CD4-positive, alpha-beta T cell treated with Interferon alpha-2 for 1 hour (primary cell): ENCODE measurements at regions not wholly inside any gene's neighbourhood (a gene's known extent, or its start where the extent isn't known, plus 50 kb on each side); places are given as distances from the start of the nearest gene placed in this dataset.
"Not testable (repeated sequence)": the region's sequence is repeated elsewhere in the genome, so short reads cannot be mapped to it uniquely, and the experiment has no call there.

Source experiments
- DNase-seq, 2 donors: peaks; one replicate each; pipeline ENCODE4 v3.0.0-alpha.2; 2020 to 2022

GRCh38 chr16:8183176-8184099 lies 406.9 kb downstream of the TMEM114 start:
- DNase-seq, result no peak

- DNase-seq, result no peak
Observed at GRCh38 chr16:8182761-8183160, 407.6 kb downstream of the TMEM114 start.

GRCh38 chr16:8179615-8180014 lies 410.7 kb downstream of the TMEM114 start:
- DNase-seq, result no peak

GRCh38 chr16:8178271-8178670 lies 412.0 kb downstream of the TMEM114 start:
- DNase-seq, result no peak

- no peak for DNase-seq
Observed at GRCh38 chr16:8175411-8175810, 414.9 kb downstream of the TMEM114 start.

- peak; percentile 2 to 9 for DNase-seq
Observed at GRCh38 chr16:8173111-8173644, 417.1 kb downstream of the TMEM114 start.

- no peak for DNase-seq
Observed at GRCh38 chr16:8172551-8172950, 417.8 kb downstream of the TMEM114 start.

- no peak for DNase-seq
Observed at GRCh38 chr16:8168016-8168415, 422.3 kb downstream of the TMEM114 start.

GRCh38 chr16:8167436-8167835 lies 422.9 kb downstream of the TMEM114 start:
- no peak for DNase-seq

GRCh38 chr16:8158051-8158450 lies 432.3 kb downstream of the TMEM114 start:
- no peak for DNase-seq

- DNase-seq, result no peak
Observed at GRCh38 chr16:8155275-8155674, 435.0 kb downstream of the TMEM114 start.

GRCh38 chr16:8146256-8147012 lies 443.9 kb downstream of the TMEM114 start:
- DNase-seq, result no peak

- no peak for DNase-seq
Observed at GRCh38 chr16:8138666-8139065, 451.6 kb downstream of the TMEM114 start.

GRCh38 chr16:8137606-8138005 lies 452.7 kb downstream of the TMEM114 start:
- DNase-seq, result no peak

GRCh38 chr16:8130197-8130596 lies 460.1 kb downstream of the TMEM114 start:
- no peak for DNase-seq

- DNase-seq, result no peak
Observed at GRCh38 chr16:8127070-8127469, 463.2 kb downstream of the TMEM114 start.

- no peak for DNase-seq
Observed at GRCh38 chr16:8126313-8126712, 464.0 kb downstream of the TMEM114 start.

GRCh38 chr16:8120001-8120400 lies 470.3 kb downstream of the TMEM114 start:
- DNase-seq, result no peak

GRCh38 chr16:8115814-8116213 lies 474.5 kb downstream of the TMEM114 start:
- no peak for DNase-seq

GRCh38 chr16:8114941-8115340 lies 475.4 kb downstream of the TMEM114 start:
- DNase-seq, result not testable (repeated sequence)

GRCh38 chr16:8113843-8114242 lies 476.5 kb downstream of the TMEM114 start:
- no peak for DNase-seq

- no peak for DNase-seq
Observed at GRCh38 chr16:8110572-8111514, 479.5 kb downstream of the TMEM114 start.
